Brain microvascular endothelial cell (primary cell): ENCODE measurements at regions not wholly inside any gene's neighbourhood (a gene's known extent, or its start where the extent isn't known, plus 50 kb on each side); places are given as distances from the start of the nearest gene placed in this dataset.

ENCODE experiments used
- DNase-seq: peaks from one replicate; pipeline ENCODE4 v3.0.0-alpha.2; 2020
- H3K27ac ChIP-seq: fragments of 250-450 bp; sonication (Bioruptor Pico); 2 replicates; pipeline ENCODE4 v1.5.1; 2020; ENCODE audit warnings: mild to moderate bottlenecking, moderate library complexity
- H3K27me3 ChIP-seq: fragments of 250-450 bp; sonication (Bioruptor Pico); replicated peaks from 2 replicates; pipeline ENCODE4 v1.5.1; 2020; ENCODE audit warnings: mild to moderate bottlenecking
- H3K36me3 ChIP-seq: fragments of 250-450 bp; sonication (Bioruptor Pico); replicated peaks from 2 replicates; pipeline ENCODE4 v1.5.1; 2020; ENCODE audit warnings: mild to moderate bottlenecking
- H3K4me3 ChIP-seq: 2 replicates; pipeline ENCODE4 v1.5.1; 2011; ENCODE audit warnings: low read depth, mild to moderate bottlenecking, control low read depth, low read length, moderate library complexity
- CTCF ChIP-seq: IDR thresholded peaks from 2 replicates; pipeline ENCODE4 v1.5.1; 2011; ENCODE audit warnings: low read depth, mild to moderate bottlenecking, moderate library complexity, low read length, control low read depth, inconsistent platforms; ENCODE audit errors: missing control alignments
- in situ Hi-C: cut with HindIII; loops from 2 replicates; pipeline ENCODE4 v1.10.0; 2017; ENCODE audit warnings: low sequenced_read_pairs, low pct_ligation_motif_present

DNA sequence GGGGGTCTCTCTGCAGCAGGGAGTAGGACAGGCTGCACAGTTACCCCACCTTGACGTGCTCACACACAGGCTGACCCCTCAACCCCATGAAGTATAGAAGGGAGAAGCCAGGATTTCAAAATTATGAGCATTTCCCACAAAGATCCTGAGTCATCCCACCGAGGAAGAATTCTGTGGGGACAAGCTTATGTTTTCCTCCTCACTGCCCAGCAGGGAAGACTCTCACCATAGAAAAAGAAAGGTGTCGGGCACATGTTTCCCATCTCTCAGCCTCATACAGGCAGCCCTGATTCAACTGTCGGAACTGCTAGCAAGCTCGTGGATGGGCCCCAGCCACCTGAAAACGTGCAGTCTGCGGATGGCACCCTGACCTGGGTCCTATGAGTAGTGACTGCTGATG, 499.7 kb upstream of the MKI67 start:
- no peak for DNase-seq
- H3K36me3 ChIP-seq: no peaks in the 10 kb centered on the region
- no peak overlapping the region for H3K27ac ChIP-seq
- TF ChIP-seq CTCF: no peak
- no peaks in the 10 kb centered on the region for H3K27me3 ChIP-seq
- no peak overlapping the region for H3K4me3 ChIP-seq
- in situ Hi-C loops: no loop called here

GRCh38 chr10:128626397-128627000, 500.3 kb upstream of the MKI67 start:
- TF ChIP-seq CTCF: no peak
- H3K4me3 ChIP-seq: no peak overlapping the region
- in situ Hi-C loops: no loop called here
- H3K27me3 ChIP-seq: no peaks in the 10 kb centered on the region
- no peak for DNase-seq
- no peaks in the 10 kb centered on the region for H3K36me3 ChIP-seq
- H3K27ac ChIP-seq: no peak overlapping the region

DNA sequence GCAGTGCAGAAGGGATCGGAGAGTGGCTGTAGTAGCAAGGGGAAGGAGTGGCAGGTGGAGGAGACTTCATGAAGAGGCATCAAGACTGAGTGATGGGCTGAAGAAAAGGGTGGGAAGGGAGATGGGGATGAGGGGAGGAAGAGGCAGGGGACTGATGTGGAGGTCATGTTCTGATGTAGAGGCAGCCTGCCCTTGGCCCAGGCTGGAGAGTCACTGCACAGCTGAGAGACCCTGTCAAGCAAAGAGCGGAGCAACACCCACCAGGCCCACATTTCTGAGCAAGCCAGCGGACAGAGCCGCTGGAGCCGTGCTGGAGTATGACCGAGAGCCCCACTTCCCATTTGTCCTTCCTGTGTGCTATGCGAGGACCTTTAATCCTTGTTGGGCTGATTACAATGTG, 501.6 kb upstream of the MKI67 start:
- in situ Hi-C loops: no loop called here
- no peaks in the 10 kb centered on the region for H3K27me3 ChIP-seq
- H3K4me3 ChIP-seq: no peak overlapping the region
- no peaks in the 10 kb centered on the region for H3K36me3 ChIP-seq
- no peak for DNase-seq
- TF ChIP-seq CTCF: no peak
- no peak overlapping the region for H3K27ac ChIP-seq

- H3K4me3 ChIP-seq: no peak overlapping the region
- TF ChIP-seq CTCF: no peak
- no peak overlapping the region for H3K27ac ChIP-seq
- no peaks in the 10 kb centered on the region for H3K27me3 ChIP-seq
- no peaks in the 10 kb centered on the region for H3K36me3 ChIP-seq
- no peak for DNase-seq
- in situ Hi-C loops: no loop called here
These were observed 502.0 kb upstream of the MKI67 start for GRCh38 chr10:128628252-128628651.

- peak; percentile 1 for DNase-seq
- Histone ChIP-seq H3K36me3 (no peaks in the 10 kb centered on the region), H3K27me3 (no peaks in the 10 kb centered on the region), H3K27ac (no peak overlapping the region), H3K4me3 (no peak overlapping the region)
- in situ Hi-C loops: no loop called here
- no peak for TF ChIP-seq CTCF
These were observed 503.2 kb upstream of the MKI67 start for GRCh38 chr10:128629111-128630096.
